ENCODE measurements at regions not wholly inside any gene's neighbourhood (a gene's known extent, or its start where the extent isn't known, plus 50 kb on each side); places are given as distances from the start of the nearest gene placed in this dataset.
A peak's percentile ranks its signal among the peaks of the same experiment; 100 is the strongest.

DNA sequence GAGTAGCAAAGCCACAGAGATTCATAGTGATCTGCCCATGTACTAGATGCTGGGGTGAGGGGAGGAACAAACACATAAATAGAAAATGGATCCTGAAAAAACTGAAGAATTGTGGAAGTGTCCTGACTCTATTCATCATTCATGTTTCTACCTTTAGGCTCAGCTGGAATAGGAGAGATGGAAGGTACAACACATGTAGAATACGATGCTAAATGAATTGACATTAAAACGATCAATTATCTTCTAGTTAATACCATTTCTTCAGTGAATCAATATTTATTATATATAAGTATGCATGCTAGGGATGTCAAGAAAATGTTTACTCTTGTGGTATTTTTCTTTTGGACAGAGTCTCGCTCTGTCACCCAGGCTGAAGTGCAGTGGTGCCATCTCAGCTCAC lies 159.1 kb downstream of the IRS1 start:
- Histone ChIP-seq H3K4me1 (ENCODE audit: control insufficient read depth in 5 of 5, insufficient read depth in 5 of 5, low read length in 5 of 5) (peaks cover 2 to 27% (median 5%) of the 10 kb centered on the region in 5 donors), H3K9ac (ENCODE audit: insufficient read depth in 1 of 2, low read length in 2 of 2) (no peak overlapping the region), H3K9me3 (ENCODE audit: control insufficient read depth in 4 of 4, insufficient read depth in 3 of 4, low read length in 3 of 4) (peaks cover 0 to 10% (median 3%) of the 10 kb centered on the region in 4 donors), H3K27ac (ENCODE audit: low read depth in 1 of 2, low read length in 1 of 2) (no peak overlapping the region), H3K36me3 (ENCODE audit: control insufficient read depth in 4 of 4, insufficient read depth in 4 of 4, low read length in 4 of 4) (no peaks in the 10 kb centered on the region), H3K27me3 (ENCODE audit: control insufficient read depth in 3 of 3, insufficient read depth in 3 of 3, low read length in 2 of 3) (no peaks in the 10 kb centered on the region), H3K4me3 (no peak overlapping the region)
- TF ChIP-seq, protein P1, sequence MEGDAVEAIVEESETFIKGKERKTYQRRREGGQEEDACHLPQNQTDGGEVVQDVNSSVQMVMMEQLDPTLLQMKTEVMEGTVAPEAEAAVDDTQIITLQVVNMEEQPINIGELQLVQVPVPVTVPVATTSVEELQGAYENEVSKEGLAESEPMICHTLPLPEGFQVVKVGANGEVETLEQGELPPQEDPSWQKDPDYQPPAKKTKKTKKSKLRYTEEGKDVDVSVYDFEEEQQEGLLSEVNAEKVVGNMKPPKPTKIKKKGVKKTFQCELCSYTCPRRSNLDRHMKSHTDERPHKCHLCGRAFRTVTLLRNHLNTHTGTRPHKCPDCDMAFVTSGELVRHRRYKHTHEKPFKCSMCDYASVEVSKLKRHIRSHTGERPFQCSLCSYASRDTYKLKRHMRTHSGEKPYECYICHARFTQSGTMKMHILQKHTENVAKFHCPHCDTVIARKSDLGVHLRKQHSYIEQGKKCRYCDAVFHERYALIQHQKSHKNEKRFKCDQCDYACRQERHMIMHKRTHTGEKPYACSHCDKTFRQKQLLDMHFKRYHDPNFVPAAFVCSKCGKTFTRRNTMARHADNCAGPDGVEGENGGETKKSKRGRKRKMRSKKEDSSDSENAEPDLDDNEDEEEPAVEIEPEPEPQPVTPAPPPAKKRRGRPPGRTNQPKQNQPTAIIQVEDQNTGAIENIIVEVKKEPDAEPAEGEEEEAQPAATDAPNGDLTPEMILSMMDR (IDR thresholded peaks at IDR 0.05; ENCODE audit: control extremely low read depth, extremely low read depth): no peak
- WGBS, 2 donors: 97 to 98% methylated on average over 3 of the region's 3 CpGs
- ATAC-seq (ENCODE audit: insufficient read depth, low FRiP score) (no peak), DNase-seq (no peak)

DNA sequence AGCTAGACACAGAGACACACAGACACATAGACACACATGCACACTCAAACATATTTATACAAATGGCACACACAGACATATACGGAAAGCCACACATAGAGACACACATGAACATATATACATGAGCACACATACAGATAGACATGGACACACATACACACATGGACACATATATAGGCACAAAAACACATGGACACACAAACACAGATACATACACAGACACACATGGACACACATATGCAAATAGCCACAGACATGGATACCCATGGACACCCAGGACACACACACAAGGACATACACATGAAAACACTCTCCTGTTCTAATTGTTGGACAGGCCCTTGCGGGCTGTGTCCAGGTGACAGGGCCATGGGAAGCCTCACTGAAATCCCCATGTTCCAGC lies 160.1 kb downstream of the IRS1 start:
- TF ChIP-seq, protein P1 (IDR thresholded peaks at IDR 0.05; ENCODE audit: control extremely low read depth, extremely low read depth): no peak
- no peaks in the 10 kb centered on the region for H3K36me3 ChIP-seq (ENCODE audit: control insufficient read depth in 4 of 4, insufficient read depth in 4 of 4, low read length in 4 of 4)
- H3K27me3 ChIP-seq (ENCODE audit: control insufficient read depth in 3 of 3, insufficient read depth in 3 of 3, low read length in 2 of 3): no peaks in the 10 kb centered on the region
- no peak overlapping the region for H3K27ac ChIP-seq (ENCODE audit: low read depth in 1 of 2, low read length in 1 of 2)
- H3K4me1 ChIP-seq (ENCODE audit: control insufficient read depth in 5 of 5, insufficient read depth in 5 of 5, low read length in 5 of 5): peaks cover 3 to 24% (median 4%) of the 10 kb centered on the region in 5 donors
- H3K9me3 ChIP-seq (ENCODE audit: control insufficient read depth in 4 of 4, insufficient read depth in 3 of 4, low read length in 3 of 4): peaks cover 0 to 10% (median 3%) of the 10 kb centered on the region in 4 donors
- H3K9ac ChIP-seq (ENCODE audit: insufficient read depth in 1 of 2, low read length in 2 of 2): no peak overlapping the region
- H3K4me3 ChIP-seq: no peak overlapping the region
- 98% methylated on average over 2 of the region's 2 CpGs for WGBS, 2 donors
- ATAC-seq (ENCODE audit: insufficient read depth, low FRiP score) (no peak), DNase-seq (no peak)

DNA sequence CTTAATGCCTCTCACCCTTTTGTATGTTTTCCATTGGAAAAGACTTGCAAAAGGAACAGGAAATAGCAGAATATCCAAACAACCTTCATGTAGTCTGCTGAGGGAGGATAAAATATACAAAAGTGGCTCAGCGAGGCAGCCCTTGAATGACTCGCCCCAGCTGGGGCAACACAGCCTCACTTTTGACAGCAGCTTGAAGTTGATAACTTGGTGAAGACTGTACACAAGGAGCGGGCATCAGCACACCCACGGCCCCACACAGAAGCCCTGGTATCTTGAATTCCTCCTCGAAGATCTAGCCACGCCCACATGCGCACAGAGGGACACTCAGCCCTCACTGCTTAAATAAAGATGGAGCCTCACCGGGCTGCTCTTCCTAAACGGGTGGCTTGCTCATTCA lies 161.0 kb downstream of the IRS1 start:
- Histone ChIP-seq H3K36me3 (ENCODE audit: control insufficient read depth in 4 of 4, insufficient read depth in 4 of 4, low read length in 4 of 4) (no peaks in the 10 kb centered on the region), H3K27ac (ENCODE audit: low read depth in 1 of 2, low read length in 1 of 2) (no peak overlapping the region), H3K27me3 (ENCODE audit: control insufficient read depth in 3 of 3, insufficient read depth in 3 of 3, low read length in 2 of 3) (no peaks in the 10 kb centered on the region), H3K9ac (ENCODE audit: insufficient read depth in 1 of 2, low read length in 2 of 2) (no peak overlapping the region), H3K4me1 (ENCODE audit: control insufficient read depth in 5 of 5, insufficient read depth in 5 of 5, low read length in 5 of 5) (peaks cover 0 to 15% (median 2%) of the 10 kb centered on the region in 5 donors), H3K9me3 (ENCODE audit: control insufficient read depth in 4 of 4, insufficient read depth in 3 of 4, low read length in 3 of 4) (peaks cover 0 to 10% (median 2%) of the 10 kb centered on the region in 4 donors), H3K4me3 (no peak overlapping the region)
- TF ChIP-seq, protein P1 (IDR thresholded peaks at IDR 0.05; ENCODE audit: control extremely low read depth, extremely low read depth): no peak
- DNase-seq: peak; percentile 41 to 68 (median 63)
- no peak for ATAC-seq (ENCODE audit: insufficient read depth, low FRiP score)
- 64 to 78% methylated on average over 9 of the region's 9 CpGs for WGBS, 2 donors

DNA sequence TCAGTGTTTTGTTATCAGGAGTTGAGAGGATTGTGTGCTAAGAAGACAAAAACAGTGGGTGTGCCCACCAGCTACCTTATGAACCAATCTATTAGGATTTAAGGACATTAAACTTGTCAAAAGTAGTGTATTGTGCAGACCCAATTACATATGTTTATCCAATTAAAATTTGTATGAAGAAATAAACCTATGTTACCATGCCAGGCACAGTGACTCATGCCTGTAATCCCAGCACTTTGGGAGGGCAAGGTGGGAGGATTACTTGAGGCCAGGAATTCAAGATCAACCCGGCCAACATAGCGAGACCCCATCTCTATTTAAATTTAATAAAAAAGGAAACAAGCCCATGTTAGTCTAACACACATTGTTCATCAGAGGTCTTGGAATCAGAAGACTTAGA lies 162.2 kb downstream of the IRS1 start:
- Histone ChIP-seq H3K9ac (ENCODE audit: insufficient read depth in 1 of 2, low read length in 2 of 2) (no peak overlapping the region), H3K9me3 (ENCODE audit: control insufficient read depth in 4 of 4, insufficient read depth in 3 of 4, low read length in 3 of 4) (peaks cover 0 to 10% (median 2%) of the 10 kb centered on the region in 4 donors), H3K27ac (ENCODE audit: low read depth in 1 of 2, low read length in 1 of 2) (no peak overlapping the region), H3K4me1 (ENCODE audit: control insufficient read depth in 5 of 5, insufficient read depth in 5 of 5, low read length in 5 of 5) (peaks cover 0 to 11% (median 2%) of the 10 kb centered on the region in 5 donors), H3K27me3 (ENCODE audit: control insufficient read depth in 3 of 3, insufficient read depth in 3 of 3, low read length in 2 of 3) (no peaks in the 10 kb centered on the region), H3K36me3 (ENCODE audit: control insufficient read depth in 4 of 4, insufficient read depth in 4 of 4, low read length in 4 of 4) (no peaks in the 10 kb centered on the region), H3K4me3 (no peak overlapping the region)
- TF ChIP-seq, protein P1 (IDR thresholded peaks at IDR 0.05; ENCODE audit: control extremely low read depth, extremely low read depth): no peak
- ATAC-seq (ENCODE audit: insufficient read depth, low FRiP score): no peak
- no peak for DNase-seq
- WGBS, 2 donors: 92 to 95% methylated on average over 2 of the region's 2 CpGs

Data from lung (tissue), 11 donors.